Heart left ventricle (tissue), 13 donors: ENCODE measurements at regions not wholly inside any gene's neighbourhood (a gene's known extent, or its start where the extent isn't known, plus 50 kb on each side); places are given as distances from the start of the nearest gene placed in this dataset.

Experiments used
- POLR2A ChIP-seq, 2 donors: fragments of 450-650 bp; IDR thresholded peaks; one replicate each; pipeline ENCODE4 v1.6.1; 2017; ENCODE audit warnings: antibody characterized with exemption in 2 of 2, mild to moderate bottlenecking in 2 of 2, moderate library complexity in 2 of 2
- TF ChIP-seq, protein P1 (sequence below), 12 donors: fragments of 200-600 bp; sonication (generic) in 4 of 12; IDR thresholded peaks; one replicate each; pipeline versions ENCODE4 v1.5.0 to v1.8.0; 2018 to 2022; ENCODE audit warnings: antibody characterized with exemption in 12 of 12, mild to moderate bottlenecking in 5 of 12
- donor health status: ischemic (EF 13 %, LVEDD 7.1; RV severe dilation, severe dysfunction).
- donor health status: DM: no; HTN: yes; CAD: no.
- donor health status: DM: no; HTN: no; CAD: no.
- donor health status: ischemic (EF 25% LVEDD 6.9; RV normal size, moderate dysfunction).
- donor health status: ischemic (EF 25% LVEDD 5.7; RV mildly dilated, moderate dysfunction).
- donor health status: ischemic (EF 35%, LVEDD 5.7; RV mildly dilated, moderate dysfunction).
- donor health status: nonischemic (EF 11% LVEDD 7.7; RV severe dilation, severe dysfunction).
- donor health status: DM: yes; HTN: yes; CAD: no.
- donor health status: PGD.
- donor health status: ischemic (EF 29% LVEDD 5.4; RV normal size, mild dysfunction).
- donor health status: nonischemic (EF 23%, LVEDD 6.1; RV moderate dilation, normal function).

DNA sequence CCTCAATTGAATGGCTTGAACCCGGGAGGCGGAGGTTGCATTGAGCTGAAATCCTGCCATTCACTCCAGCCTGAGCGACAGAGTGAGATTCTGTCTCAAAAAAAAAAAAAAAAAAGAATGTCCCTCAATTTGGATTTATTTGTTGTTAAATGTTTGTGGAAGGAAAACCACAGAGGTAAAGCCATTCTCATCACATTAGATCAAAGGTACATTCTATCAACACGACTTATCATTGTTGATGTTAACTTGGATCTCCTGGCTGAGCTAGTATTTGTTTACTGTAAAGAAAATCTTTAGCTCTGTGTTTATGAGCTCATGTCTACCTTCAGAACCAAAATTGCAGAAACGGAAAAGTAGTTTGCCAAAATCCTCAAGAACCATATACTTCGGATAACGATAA, 91.4 kb upstream of the SALL4 start:
- TF ChIP-seq, protein P1, sequence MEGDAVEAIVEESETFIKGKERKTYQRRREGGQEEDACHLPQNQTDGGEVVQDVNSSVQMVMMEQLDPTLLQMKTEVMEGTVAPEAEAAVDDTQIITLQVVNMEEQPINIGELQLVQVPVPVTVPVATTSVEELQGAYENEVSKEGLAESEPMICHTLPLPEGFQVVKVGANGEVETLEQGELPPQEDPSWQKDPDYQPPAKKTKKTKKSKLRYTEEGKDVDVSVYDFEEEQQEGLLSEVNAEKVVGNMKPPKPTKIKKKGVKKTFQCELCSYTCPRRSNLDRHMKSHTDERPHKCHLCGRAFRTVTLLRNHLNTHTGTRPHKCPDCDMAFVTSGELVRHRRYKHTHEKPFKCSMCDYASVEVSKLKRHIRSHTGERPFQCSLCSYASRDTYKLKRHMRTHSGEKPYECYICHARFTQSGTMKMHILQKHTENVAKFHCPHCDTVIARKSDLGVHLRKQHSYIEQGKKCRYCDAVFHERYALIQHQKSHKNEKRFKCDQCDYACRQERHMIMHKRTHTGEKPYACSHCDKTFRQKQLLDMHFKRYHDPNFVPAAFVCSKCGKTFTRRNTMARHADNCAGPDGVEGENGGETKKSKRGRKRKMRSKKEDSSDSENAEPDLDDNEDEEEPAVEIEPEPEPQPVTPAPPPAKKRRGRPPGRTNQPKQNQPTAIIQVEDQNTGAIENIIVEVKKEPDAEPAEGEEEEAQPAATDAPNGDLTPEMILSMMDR (IDR thresholded peaks at IDR 0.05) = no peak
- no peak for TF ChIP-seq POLR2A (IDR thresholded peaks at IDR 0.05)
